K562 (cell line): ENCODE measurements at regions not wholly inside any gene's neighbourhood (a gene's known extent, or its start where the extent isn't known, plus 50 kb on each side); places are given as distances from the start of the nearest gene placed in this dataset.

Experiments used
- BCLAF1 ChIP-seq, 2 experiments: fragments of 450-650 bp in 1 of 2; IDR thresholded peaks; 2 replicates each; pipeline ENCODE4 v1.6.1; 2011 to 2017; ENCODE audit warnings: low read depth in 2 of 2, antibody characterized with exemption in 1 of 2, borderline replicate concordance in 1 of 2, low read length in 1 of 2, mild to moderate bottlenecking in 1 of 2, mixed read lengths in 1 of 2; ENCODE audit not compliant: control insufficient read depth in 1 of 2
- CCNT2 ChIP-seq: IDR thresholded peaks from 2 replicates; pipeline ENCODE4 v1.6.1; 2011; ENCODE audit warnings: borderline replicate concordance, low read depth, mild to moderate bottlenecking, moderate library complexity, mixed read lengths, low read length; ENCODE audit not compliant: insufficient read length; ENCODE audit errors: extremely low read depth
- CEBPB ChIP-seq: fragments of 450-650 bp; IDR thresholded peaks from 2 replicates; pipeline ENCODE4 v1.6.1; 2016; ENCODE audit warnings: missing genetic modification characterization, missing compliant biosample characterization
- CEBPG ChIP-seq, 3 experiments: fragments of 200-800 bp in 1 of 3; sonication (Bioruptor generic) in 1 of 3; sonication (generic) in 1 of 3; formaldehyde crosslinking in 1 of 3; IDR thresholded peaks in 2 of 3; conservative IDR thresholded peaks in 1 of 3; 2 replicates each; pipeline versions ENCODE4 v1.6.1 to v1.8.0; 2016 to 2022; ENCODE audit warnings: missing compliant biosample characterization in 2 of 3, missing genetic modification characterization in 2 of 3, mild to moderate bottlenecking in 1 of 3, missing genetic modification reagents in 1 of 3
- DIDO1 ChIP-seq: fragments of 450-650 bp; IDR thresholded peaks from 2 replicates; pipeline ENCODE4 v1.6.1; 2016; ENCODE audit warnings: low read depth, missing biosample characterization, missing genetic modification characterization
- FOXM1 ChIP-seq, 2 experiments: fragments of 450-650 bp in 1 of 2; sonication (generic) in 1 of 2; formaldehyde crosslinking in 1 of 2; IDR thresholded peaks; 2 replicates each; pipeline versions ENCODE4 v1.6.1 to v1.9.0; 2017 to 2022; ENCODE audit warnings: low read depth in 2 of 2, mild to moderate bottlenecking in 2 of 2, missing genetic modification reagents in 1 of 2, moderate library complexity in 1 of 2
- GTF3C2 ChIP-seq: IDR thresholded peaks from 3 replicates; pipeline ENCODE4 v1.6.1; 2011; ENCODE audit warnings: borderline replicate concordance, mild to moderate bottlenecking, moderate library complexity; ENCODE audit not compliant: insufficient read length; ENCODE audit errors: extremely low read depth
- NRF1 ChIP-seq, 2 experiments: fragments of 450-650 bp; IDR thresholded peaks in 1 of 2; conservative IDR thresholded peaks in 1 of 2; 2 replicates each; pipeline ENCODE4 v1.6.1; 2014; ENCODE audit warnings: mild to moderate bottlenecking in 2 of 2
- POU5F1 ChIP-seq: fragments of 150-350 bp; IDR thresholded peaks from 2 replicates; pipeline ENCODE4 v1.6.1; 2014; ENCODE audit warnings: borderline replicate concordance, low read length, low read depth, mild to moderate bottlenecking; ENCODE audit not compliant: partially characterized antibody
- SIX5 ChIP-seq, 2 experiments: IDR thresholded peaks; 2 replicates each; pipeline ENCODE4 v1.6.1; 2011; ENCODE audit warnings: low read length in 2 of 2, borderline replicate concordance in 1 of 2, low read depth in 1 of 2, mild to moderate bottlenecking in 1 of 2, moderate library complexity in 1 of 2; ENCODE audit not compliant: insufficient read depth in 1 of 2
- SMARCC2 ChIP-seq: fragments of 450-650 bp; IDR thresholded peaks from 2 replicates; pipeline ENCODE4 v1.6.1; 2017; ENCODE audit warnings: antibody characterized with exemption, moderate library complexity, mild to moderate bottlenecking, low read depth
- SRSF7 ChIP-seq: fragments of 200-400 bp; formaldehyde crosslinking; optimal IDR thresholded peaks from 2 replicates; pipeline ENCODE3; 2017; ENCODE audit warnings: mild to moderate bottlenecking, low read depth, low read length
- TARDBP ChIP-seq: fragments of 450-650 bp; IDR thresholded peaks from 2 replicates; pipeline ENCODE4 v1.6.1; 2016

- peak; percentile 55 for TF ChIP-seq CEBPB (tag)
- 0 out of 2 replicates have a peak, but pooled peaks have one; percentile 53 for TF ChIP-seq DIDO1 (tag)
- TF ChIP-seq SMARCC2 = peak; percentile 77; the same call in 1 of the 2 replicates
- TF ChIP-seq POU5F1 = no peak
- no peak for TF ChIP-seq SRSF7
- peak; percentile 56; the same call in 1 of the 2 replicates for TF ChIP-seq TARDBP
- TF ChIP-seq CCNT2 = peak; percentile 58
- TF ChIP-seq FOXM1 (IDR thresholded peaks at IDR 0.05; ENCODE audit: low read depth) = peak; percentile 22; the same call in 1 of the 2 replicates
- TF ChIP-seq FOXM1 (CRISPR knock-in tag; IDR thresholded peaks at IDR 0.05; ENCODE audit: low read depth) = no peak
- TF ChIP-seq SIX5 (IDR thresholded peaks at IDR 0.05; ENCODE audit: borderline replicate concordance in 1 of 2, insufficient read depth in 1 of 2, low read depth in 1 of 2, low read length in 2 of 2) = no peak
- no peak for TF ChIP-seq BCLAF1 (IDR thresholded peaks at IDR 0.05; ENCODE audit: borderline replicate concordance in 1 of 2, control insufficient read depth in 1 of 2, low read depth in 2 of 2, low read length in 1 of 2)
- TF ChIP-seq GTF3C2 = no peak
- TF ChIP-seq NRF1 (conservative IDR thresholded peaks at IDR 0.05 in 1 of 2, IDR thresholded peaks at IDR 0.05 in 1 of 2) = 0 out of 4 replicates have a peak, but pooled peaks of 1 of the 2 experiments have one; percentile 18
- no peak for TF ChIP-seq CEBPG (CRISPR knock-in tag; IDR thresholded peaks at IDR 0.05)
- peak; percentile 58 to 85 for TF ChIP-seq CEBPG (tag; conservative IDR thresholded peaks at IDR 0.05 in 1 of 2, IDR thresholded peaks at IDR 0.05 in 1 of 2)
These were observed 88.2 kb downstream of the PSMG1 start (continued) for GRCh38 chr21:39094847-39095579.
